GM18520 (cell line): ENCODE measurements at regions not wholly inside any gene's neighbourhood (a gene's known extent, or its start where the extent isn't known, plus 50 kb on each side); places are given as distances from the start of the nearest gene placed in this dataset.

Experiments
- ATAC-seq: cut with Tn5 transposase; IDR thresholded peaks from one replicate; pipeline ENCODE4 v1.9.1; 2021; ENCODE audit not compliant: unreplicated experiment

DNA sequence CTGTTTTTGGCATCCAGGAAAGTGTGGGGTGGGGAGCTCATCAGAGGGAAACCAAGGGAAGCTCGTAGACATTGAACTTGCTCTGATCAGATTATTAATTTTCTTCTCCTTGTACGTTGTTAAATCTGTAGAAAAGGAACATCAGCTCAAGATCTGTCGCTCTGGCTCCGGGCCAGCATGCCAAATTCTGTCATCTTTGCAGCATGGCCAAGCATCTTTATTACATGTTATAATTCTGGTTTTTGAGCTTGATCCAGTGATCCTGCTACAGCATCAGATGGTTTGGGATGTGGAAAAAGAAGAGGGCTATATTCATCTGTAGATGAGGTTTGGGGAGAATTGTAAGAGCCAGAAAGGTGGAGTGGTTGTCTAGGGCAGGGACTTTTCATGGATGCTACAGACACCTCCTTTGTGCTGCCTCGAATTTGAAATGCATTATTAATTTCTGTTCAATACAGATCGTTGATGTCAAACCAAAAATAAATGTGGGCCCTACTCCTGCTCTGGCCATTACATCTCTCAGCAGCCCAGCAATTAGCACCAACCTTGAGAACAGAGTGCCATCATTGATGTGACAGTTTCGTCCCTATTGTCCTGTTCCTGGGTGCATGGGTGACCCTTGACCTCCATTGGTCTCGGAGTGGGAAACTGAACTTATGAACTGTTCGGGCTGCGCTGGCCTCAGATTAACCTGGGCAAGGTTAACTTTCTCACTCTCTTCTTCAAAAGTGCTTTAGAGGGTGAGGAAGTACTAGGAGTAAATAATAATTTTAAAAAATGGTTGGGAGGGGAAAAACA lies 250.8 kb downstream of the SOX4 start:
- no peak for ATAC-seq

GRCh38 chr6:21845018-21845417 lies 251.5 kb downstream of the SOX4 start:
- no peak for ATAC-seq

DNA sequence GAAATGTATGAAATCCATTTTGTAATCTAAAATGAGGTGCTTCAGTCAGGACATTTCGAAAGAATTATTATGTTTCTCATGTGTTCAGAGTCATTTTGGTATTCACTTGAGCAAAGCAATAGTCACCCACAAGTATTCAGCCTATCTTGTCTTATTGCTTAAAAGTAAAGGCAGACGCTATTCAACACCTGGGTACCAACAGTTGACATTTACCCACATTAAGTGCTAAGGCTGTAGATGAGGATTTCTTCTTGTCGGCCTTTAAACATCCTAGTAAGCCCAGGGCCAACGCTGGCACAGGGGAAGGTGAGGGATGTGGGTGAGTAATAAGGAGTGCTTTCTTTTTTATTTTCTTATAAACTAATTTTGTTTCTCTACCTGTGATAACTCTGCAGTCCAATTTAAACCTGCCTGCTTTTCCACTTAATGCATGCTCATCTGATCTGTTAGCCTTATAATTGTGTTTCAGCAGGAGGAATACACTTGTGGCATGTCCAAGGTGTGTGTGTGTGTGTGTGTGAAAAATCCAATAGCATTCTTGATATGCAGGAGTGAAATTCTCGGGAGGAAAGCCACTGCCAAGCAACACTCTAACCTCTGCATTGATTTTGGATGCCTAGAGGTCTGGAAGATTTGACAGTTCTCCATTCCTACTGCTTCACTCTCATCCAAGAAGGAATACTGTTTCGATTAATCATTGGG lies 252.0 kb downstream of the SOX4 start:
- no peak for ATAC-seq

GRCh38 chr6:21846541-21847451 lies 253.2 kb downstream of the SOX4 start:
- no peak for ATAC-seq

GRCh38 chr6:21847711-21848480 lies 254.3 kb downstream of the SOX4 start:
- ATAC-seq: no peak

DNA sequence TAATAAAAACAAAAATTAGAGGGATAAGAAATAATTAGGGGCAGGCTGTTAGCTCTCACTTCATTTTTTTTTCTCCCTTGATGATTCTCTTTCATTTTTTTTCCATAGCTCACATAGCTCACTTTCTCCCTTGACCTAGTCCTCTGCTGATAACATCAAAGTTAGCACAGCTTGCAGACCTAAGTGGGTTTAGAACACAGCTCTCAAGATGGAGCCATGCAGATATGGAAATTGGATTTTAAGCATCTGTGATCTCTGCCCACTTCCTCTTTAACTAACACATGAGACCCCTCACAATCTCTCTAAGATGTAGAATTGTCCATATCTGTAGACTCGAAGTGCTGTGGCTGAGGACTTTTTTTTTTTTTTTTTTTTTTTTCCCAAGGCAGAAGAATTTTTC lies 257.1 kb downstream of the SOX4 start:
- no peak for ATAC-seq

GRCh38 chr6:21855811-21856455 lies 262.4 kb downstream of the SOX4 start:
- ATAC-seq: no peak

DNA sequence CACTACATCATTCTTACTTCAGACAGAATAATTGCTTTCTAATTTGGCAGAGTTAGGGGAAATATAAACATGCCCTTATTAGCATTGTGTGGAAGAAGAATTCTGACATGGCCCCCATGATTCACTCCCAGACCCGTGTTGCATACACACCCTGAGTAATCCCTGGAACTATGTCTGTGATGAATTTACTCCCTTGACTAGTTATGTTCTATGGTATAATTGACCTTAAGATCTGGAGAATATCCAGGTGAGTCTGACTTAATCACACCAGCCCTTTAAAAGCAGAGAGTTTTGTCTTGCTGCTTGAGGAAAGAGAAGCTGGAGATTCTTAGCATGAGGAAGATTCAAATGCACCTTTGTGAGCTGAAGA lies 262.9 kb downstream of the SOX4 start:
- no peak for ATAC-seq

- ATAC-seq: no peak
Measured at GRCh38 chr6:21856844-21857243, 263.3 kb downstream of the SOX4 start.

GRCh38 chr6:21858076-21858475 lies 264.5 kb downstream of the SOX4 start:
- ATAC-seq: no peak

DNA sequence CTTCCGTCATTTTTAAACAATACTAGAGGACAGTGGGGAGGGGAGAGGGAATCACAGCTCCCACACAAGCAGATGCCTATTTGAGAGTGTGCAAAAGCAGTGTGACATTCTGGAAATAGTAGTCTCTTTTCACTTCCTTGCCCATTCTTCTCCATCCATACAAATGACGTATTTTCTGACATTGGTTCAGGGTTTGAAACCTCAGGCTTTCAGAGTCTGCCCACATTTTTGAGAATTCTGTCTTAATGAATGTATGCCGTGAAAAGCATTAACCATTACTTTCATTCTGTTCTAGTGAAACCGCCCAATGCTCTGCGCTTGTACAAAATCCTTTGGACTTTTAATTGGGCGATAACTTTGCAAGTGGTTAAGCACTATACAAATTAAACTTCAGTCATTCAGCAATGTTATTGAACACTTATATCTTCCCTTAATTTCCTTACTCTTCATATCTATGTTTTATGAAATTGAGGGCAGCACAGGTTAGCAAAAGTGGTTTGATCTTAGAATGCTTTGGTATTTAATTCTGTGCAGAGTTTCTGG lies 265.7 kb downstream of the SOX4 start:
- no peak for ATAC-seq

DNA sequence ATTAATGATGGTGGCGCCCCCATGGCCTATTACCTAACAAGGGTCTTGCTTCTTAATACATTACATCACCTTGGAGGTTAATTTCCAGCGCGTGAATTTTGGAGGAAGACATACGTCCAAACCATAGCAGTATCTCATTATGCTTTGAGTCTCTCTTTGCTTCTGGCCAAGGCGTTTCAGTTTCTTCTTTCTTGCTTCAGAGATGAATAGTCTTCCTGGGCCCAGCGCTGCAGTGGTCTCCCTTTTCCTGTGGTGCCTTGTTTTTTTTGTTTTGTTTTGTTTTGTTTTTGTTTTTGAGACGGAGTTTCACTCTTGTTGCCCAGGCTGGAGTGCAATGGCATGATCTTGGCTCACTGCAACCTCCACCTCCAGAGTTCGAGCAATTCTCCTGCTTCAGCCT lies 268.4 kb downstream of the SOX4 start:
- no peak for ATAC-seq

GRCh38 chr6:21864206-21864605 lies 270.7 kb downstream of the SOX4 start:
- no peak for ATAC-seq

- no peak for ATAC-seq
Measured at GRCh38 chr6:21868226-21868625, 274.7 kb downstream of the SOX4 start.

- no peak for ATAC-seq
Measured at GRCh38 chr6:21869085-21869771, 275.7 kb downstream of the SOX4 start.

GRCh38 chr6:21870076-21870730 lies 276.7 kb downstream of the SOX4 start:
- no peak for ATAC-seq

- ATAC-seq: no peak
Measured at GRCh38 chr6:21871831-21872230, 278.3 kb downstream of the SOX4 start.

DNA sequence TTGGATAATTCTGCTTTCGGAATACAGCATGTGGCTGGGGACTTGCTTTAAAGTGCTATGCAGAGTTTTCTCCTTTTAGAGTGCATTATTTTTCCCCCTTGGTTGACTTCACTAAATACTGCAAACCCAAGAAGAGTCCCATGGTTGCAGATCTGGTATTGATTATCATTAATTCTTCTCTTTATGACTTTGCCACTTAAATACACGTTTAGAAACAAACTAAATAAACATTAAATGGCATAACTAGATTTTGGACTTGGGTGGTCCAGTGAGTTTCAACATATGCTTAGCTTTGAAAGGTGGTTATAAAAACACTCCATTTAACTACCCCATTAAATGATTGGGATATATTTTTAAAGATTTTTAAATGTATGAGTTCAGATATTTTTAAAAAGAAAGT lies 279.2 kb downstream of the SOX4 start:
- ATAC-seq: no peak

DNA sequence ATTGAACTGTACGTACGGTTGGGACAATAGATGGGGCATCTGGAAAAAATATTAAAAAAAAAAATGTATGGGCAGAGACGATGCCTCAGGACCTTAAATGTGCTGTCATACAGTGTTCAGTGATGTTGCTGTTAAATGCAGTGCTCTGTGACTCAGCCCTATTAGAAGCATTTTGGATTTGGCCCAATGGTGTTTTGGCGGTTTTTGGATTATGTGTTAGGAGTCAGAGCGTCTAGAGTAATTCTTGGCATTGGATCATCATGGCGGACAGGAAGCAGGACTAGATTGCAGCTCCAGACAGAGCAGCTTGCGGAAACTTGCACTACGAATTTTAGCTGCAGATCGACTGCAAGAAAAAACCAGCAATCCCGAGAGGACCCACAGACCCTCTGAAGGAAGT lies 280.0 kb downstream of the SOX4 start:
- ATAC-seq: no peak
